Ascending aorta (tissue), 2 donors: ENCODE measurements at regions not wholly inside any gene's neighbourhood (a gene's known extent, or its start where the extent isn't known, plus 50 kb on each side); places are given as distances from the start of the nearest gene placed in this dataset.

ENCODE experiments used
- DNase-seq, 2 donors: peaks; one replicate each; pipeline ENCODE4 v3.0.0-alpha.2; 2019; ENCODE audit warnings: low spot score in 2 of 2
- H3K27ac ChIP-seq, 2 donors: fragments of 200-600 bp; sonication (generic); one replicate each; pipeline ENCODE4 v1.5.1; 2016 to 2017; ENCODE audit warnings: mild to moderate bottlenecking in 1 of 2
- H3K27me3 ChIP-seq: fragments of 200-600 bp; sonication (generic); one replicate; pipeline ENCODE4 v1.5.1; 2017
- H3K36me3 ChIP-seq, 2 donors: fragments of 200-600 bp; sonication (generic); one replicate each; pipeline ENCODE4 v1.5.1; 2016
- H3K4me1 ChIP-seq, 2 donors: fragments of 200-600 bp; sonication (generic); one replicate each; pipeline ENCODE4 v1.5.1; 2016 to 2017; ENCODE audit warnings: mild to moderate bottlenecking in 1 of 2
- H3K4me3 ChIP-seq, 2 donors: fragments of 200-600 bp; sonication (generic); one replicate each; pipeline ENCODE4 v1.5.1; 2016 to 2017; ENCODE audit warnings: mild to moderate bottlenecking in 1 of 2
- H3K9me3 ChIP-seq, 2 donors: fragments of 200-600 bp; sonication (generic); one replicate each; pipeline ENCODE4 v1.5.1; 2016
- CTCF ChIP-seq, 3 experiments: fragments of 200-600 bp in 2 of 3; fragments of 450-650 bp in 1 of 3; sonication (generic) in 2 of 3; IDR thresholded peaks; one replicate each; pipeline ENCODE4 v1.5.1; 2016 to 2019; ENCODE audit warnings: antibody characterized with exemption in 3 of 3, mild to moderate bottlenecking in 1 of 3, moderate library complexity in 1 of 3
- intact Hi-C: fragments of 100-400 bp; cut with DNase I; formaldehyde crosslinking; loops from one replicate; pipeline ENCODE4 v1.15.1; 2023

GRCh38 chr10:100670828-100671479 is 74.4 kb upstream of the PAX2 start:
- intact Hi-C loops = no loop called here
- no peaks in the 10 kb centered on the region for H3K4me1 ChIP-seq
- H3K4me3 ChIP-seq = peak overlapping the region in 1 of 2 donors; percentile 1
- peak in 2 of 3 experiments; percentile 18 to 26 for TF ChIP-seq CTCF (IDR thresholded peaks at IDR 0.05)
- H3K27me3 ChIP-seq = peaks cover 6% of the 10 kb centered on the region
- no peak for DNase-seq
- H3K27ac ChIP-seq = no peak overlapping the region
- H3K9me3 ChIP-seq = no peaks in the 10 kb centered on the region
- H3K36me3 ChIP-seq = no peaks in the 10 kb centered on the region

GRCh38 chr10:100672199-100672598 is 73.2 kb upstream of the PAX2 start:
- Histone ChIP-seq H3K9me3 (no peaks in the 10 kb centered on the region), H3K27me3 (peaks cover 6% of the 10 kb centered on the region), H3K4me3 (no peak overlapping the region), H3K36me3 (no peaks in the 10 kb centered on the region), H3K27ac (no peak overlapping the region), H3K4me1 (no peaks in the 10 kb centered on the region)
- no peak for DNase-seq
- no peak for TF ChIP-seq CTCF (IDR thresholded peaks at IDR 0.05)
- intact Hi-C loops = no loop called here

GRCh38 chr10:100677290-100677945 is 68.0 kb upstream of the PAX2 start:
- DNase-seq = no peak
- intact Hi-C loops = no loop called here

GRCh38 chr10:100679327-100679726 is 66.1 kb upstream of the PAX2 start:
- H3K4me3 ChIP-seq = no peak overlapping the region
- H3K27me3 ChIP-seq = no peaks in the 10 kb centered on the region

More at GRCh38 chr10:100677290-100677945, 68.0 kb upstream of the PAX2 start:
- no peaks in the 10 kb centered on the region for H3K36me3 ChIP-seq
- H3K27ac ChIP-seq = no peak overlapping the region
- no peaks in the 10 kb centered on the region for H3K9me3 ChIP-seq
- H3K4me1 ChIP-seq = no peaks in the 10 kb centered on the region
- H3K4me3 ChIP-seq = no peak overlapping the region
- TF ChIP-seq CTCF (IDR thresholded peaks at IDR 0.05) = no peak
- H3K27me3 ChIP-seq = no peaks in the 10 kb centered on the region

GRCh38 chr10:100683004-100683403 is 62.4 kb upstream of the PAX2 start:
- Histone ChIP-seq H3K4me1 (no peaks in the 10 kb centered on the region), H3K4me3 (no peak overlapping the region), H3K27ac (no peak overlapping the region), H3K9me3 (no peaks in the 10 kb centered on the region), H3K27me3 (no peaks in the 10 kb centered on the region), H3K36me3 (no peaks in the 10 kb centered on the region)
- DNase-seq = no peak
- TF ChIP-seq CTCF (IDR thresholded peaks at IDR 0.05) = no peak
- intact Hi-C loops = no loop called here

More at GRCh38 chr10:100679327-100679726, 66.1 kb upstream of the PAX2 start:
- intact Hi-C loops = no loop called here
- Histone ChIP-seq H3K36me3 (no peaks in the 10 kb centered on the region), H3K4me1 (no peaks in the 10 kb centered on the region), H3K9me3 (no peaks in the 10 kb centered on the region), H3K27ac (no peak overlapping the region)
- DNase-seq = no peak
- no peak for TF ChIP-seq CTCF (IDR thresholded peaks at IDR 0.05)
